T-helper 9 cell (primary cell): ENCODE measurements at regions not wholly inside any gene's neighbourhood (a gene's known extent, or its start where the extent isn't known, plus 50 kb on each side); places are given as distances from the start of the nearest gene placed in this dataset.
A peak's percentile ranks its signal among the peaks of the same experiment; 100 is the strongest.
"Not testable (repeated sequence)": the region's sequence is repeated elsewhere in the genome, so short reads cannot be mapped to it uniquely, and the experiment has no call there.

Source experiments
- DNase-seq: peaks from one replicate; pipeline ENCODE4 v3.0.0-alpha.2; 2020

DNA sequence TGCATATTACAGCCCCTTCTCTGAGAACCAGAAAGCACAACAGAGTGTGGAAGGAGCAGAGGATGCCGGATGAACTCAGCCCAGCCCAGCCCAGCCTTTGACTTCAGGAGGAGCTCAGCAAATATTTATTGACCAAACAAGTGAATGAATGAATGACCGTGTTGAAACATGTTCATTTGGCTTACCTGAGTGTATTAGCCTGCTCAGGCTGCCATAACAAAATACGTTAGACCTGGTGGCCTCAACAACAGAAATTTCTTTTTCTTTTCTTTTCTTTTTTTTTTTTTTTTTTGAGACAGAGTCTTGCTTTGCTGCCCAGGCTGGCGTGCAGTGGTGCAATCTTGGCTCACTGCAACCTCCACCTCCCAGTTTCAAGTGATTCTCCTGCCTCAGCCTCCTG, 164.7 kb downstream of the RGS9 start:
- not testable (repeated sequence) for DNase-seq

DNA sequence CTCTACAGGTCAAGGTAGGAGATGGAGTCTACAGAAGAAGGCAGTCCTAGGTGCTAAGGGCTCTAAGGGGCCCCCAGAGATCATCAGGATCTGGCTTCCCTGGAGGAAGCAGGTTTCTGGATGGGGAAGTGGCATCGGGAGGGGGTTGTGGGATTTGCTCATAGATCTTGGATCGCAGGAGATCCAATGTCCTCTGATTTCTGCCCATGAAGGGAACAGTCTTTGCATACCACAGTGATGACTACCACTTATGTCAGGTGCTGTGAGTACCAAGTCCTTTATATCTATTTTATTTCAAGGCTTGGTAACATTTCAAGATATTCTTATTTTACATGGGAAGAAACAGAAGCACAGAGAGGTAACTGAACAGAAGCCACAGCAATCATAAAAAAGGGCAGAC, 164.0 kb downstream of the RGS9 start:
- no peak for DNase-seq

DNA sequence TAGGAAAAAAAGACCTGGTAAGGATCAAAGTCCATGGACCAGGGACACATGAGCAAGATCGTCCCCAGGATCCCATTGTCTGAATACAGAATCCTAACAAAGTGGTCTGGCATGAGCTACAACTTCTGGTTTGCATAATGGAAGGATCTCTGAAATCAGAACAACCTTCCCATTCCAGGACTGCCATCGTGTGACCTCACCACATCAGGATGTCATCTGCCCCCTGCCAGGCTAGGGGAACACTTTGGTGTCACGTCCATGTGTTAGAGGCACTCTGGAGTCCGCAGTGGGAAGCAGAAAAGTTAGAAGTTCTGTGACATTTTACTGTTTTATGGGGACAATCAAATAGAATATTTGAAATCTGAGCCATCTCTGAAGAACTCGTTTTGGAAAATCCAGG, 160.7 kb downstream of the RGS9 start:
- no peak for DNase-seq

DNA sequence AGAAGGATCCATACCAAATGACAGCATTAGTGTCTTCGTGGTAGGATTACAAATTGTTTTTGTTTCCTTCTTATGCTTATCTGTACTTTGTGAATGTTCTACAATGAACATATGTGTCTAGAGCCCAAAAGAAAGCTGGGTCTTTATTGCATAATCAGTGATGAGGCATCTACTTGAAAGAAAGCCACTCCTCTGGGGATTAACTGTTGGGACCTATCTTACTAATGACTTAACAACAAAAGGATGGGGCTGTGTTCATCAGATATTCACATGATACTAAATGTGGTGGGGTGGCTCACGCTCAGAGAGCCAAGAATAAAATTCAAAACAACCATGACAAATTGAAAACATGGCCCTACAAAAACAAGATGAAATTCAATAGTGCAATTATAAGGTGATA, 160.2 kb downstream of the RGS9 start:
- no peak for DNase-seq

DNA sequence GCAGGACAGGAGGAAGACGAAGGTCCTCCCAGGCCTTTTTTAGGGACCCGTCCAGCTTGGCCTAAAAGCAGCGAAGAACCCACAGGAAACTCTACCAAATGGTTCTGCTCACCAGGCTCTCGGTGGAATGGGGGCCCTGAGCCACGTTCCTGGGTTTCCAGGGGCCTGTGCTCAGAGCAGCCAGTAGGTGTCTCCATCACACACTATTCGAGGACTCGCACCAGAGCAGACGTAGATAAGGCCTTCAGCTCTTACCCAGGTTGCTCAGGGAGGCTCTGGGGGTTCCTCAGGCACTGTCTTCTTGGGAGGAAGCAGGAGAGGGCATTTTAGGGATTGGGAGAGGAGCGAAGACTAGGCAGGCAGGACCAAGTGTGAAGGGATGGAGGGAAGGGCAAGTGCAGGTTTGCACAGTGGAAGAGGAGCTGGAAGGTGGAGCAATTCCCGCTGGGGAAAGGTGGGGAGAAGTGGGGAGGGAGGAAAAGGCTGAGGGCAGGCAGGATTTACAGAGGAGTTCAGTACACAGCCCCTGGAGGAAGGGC, 157.1 kb downstream of the RGS9 start:
- peak; percentile 20 for DNase-seq

DNA sequence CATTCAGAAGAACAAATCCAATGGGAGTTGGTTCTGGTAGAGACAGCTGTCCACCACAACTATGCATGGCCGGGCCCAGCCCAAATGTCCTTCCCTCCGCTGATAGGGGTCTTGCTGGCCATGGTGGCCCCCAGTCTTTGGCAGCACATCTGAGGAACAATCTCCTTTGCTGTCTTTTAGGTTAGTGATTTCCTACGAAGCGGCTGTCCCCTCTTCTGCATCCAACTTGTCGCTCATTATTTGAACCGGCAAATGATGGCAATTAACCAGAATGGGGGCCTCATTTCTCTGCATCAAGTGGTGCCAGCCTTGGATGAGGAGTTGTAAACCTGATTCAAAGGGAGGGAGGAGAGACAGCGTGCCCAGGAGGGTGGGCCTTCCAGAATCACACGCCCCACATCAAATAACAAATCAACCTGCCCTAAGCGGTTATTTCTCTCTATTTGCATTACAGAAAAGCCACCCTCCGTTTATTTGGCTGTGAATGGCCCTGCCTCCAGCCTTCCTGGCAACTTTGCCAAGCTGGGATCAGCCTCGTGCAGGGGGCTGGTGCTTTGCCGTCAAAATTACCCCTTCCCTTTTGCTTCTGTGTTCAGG, 156.5 kb downstream of the RGS9 start:
- DNase-seq: no peak

DNA sequence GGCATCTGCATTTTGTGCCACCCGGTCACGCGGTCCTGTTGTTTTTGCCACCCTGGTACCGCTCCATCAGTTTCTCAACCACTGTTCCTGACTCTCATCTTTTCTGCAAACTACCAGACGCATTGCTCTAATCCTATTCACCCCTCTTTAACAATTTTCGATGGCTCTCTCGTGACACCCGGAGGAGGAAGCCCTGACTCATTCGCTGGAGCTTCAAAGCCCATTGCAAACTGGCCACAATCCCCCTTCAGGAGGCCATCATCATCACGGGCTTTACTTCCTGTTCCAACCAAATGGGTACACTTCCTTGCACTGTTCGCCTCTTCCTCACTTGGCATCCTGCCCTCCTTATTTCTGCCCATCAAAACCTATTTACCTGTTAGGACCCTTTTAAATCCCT, 155.3 kb downstream of the RGS9 start:
- no peak for DNase-seq

DNA sequence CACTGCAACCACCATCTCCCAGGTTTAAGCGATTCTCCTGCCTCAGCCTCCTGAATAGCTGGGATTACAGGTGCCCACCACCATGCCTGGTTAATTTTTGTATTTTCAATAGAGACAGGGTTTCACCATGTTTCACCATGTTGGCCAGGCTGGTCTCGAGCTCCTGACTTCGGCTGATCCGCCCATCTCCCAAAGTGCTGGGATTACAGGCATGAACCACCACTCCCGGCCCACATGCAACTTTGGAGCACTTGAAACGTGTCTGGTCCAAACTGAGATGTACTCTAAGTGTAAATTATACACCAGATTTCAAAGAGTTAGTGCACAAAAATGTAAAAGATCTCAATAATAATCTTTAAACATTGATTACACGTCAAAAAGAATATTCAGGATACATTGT, 154.1 kb downstream of the RGS9 start:
- DNase-seq: not testable (repeated sequence)

DNA sequence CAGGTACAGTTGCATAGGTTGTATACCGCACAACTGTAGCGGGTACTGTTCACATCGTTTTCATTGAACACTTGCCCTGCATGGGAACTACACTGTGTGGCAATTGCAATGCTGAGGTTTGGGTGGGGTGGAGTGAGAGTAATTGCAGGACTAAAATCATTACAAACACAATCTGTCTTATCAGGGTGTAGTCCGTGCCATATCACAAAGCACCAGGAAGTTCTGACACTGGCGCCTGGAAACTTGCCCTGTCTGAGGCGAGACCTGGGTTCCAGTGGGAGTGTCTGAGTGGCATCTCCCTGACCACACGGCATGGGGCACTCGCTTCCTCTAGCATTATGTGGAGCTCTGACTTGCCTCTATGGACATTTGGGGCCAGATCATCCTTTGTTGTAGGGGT, 153.4 kb downstream of the RGS9 start:
- no peak for DNase-seq

DNA sequence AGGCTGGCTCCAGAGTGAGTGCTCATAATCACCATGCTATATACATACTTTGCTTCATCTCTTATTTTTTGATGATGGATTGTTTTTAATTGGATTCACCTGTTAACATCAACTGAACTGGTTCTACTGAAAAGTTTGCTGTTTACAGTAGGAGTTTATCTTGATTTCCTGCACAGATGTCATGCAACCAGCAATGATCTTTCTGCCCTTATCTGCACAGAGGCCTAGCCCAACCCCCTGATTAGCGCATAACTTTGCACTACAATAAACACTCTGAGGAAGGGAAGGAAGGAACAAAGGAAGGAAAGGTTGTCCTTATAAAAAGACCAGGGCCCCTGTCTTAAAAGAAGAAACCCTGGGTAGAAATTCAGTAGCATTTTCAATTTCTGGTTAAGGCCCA, 152.9 kb downstream of the RGS9 start:
- no peak for DNase-seq

DNA sequence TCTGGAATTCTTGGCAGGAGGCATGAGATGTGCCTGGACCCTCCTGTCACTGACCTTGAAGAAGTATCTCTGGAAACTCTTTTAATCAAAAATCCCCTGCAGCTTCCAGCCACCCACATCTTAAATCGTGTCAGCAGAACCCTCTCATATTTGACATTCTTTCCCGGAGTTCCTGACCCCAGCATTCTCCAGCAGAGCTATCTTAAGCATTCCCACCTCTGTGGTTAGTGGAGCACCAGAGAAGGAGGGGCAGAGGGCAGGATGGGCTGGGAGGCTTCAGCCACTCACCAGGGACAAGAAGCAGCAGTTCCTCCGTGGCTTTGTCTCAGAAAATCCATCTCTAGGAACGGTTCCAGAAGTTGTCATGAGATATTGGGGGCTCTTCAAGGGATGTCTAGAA, 149.9 kb downstream of the RGS9 start:
- no peak for DNase-seq

DNA sequence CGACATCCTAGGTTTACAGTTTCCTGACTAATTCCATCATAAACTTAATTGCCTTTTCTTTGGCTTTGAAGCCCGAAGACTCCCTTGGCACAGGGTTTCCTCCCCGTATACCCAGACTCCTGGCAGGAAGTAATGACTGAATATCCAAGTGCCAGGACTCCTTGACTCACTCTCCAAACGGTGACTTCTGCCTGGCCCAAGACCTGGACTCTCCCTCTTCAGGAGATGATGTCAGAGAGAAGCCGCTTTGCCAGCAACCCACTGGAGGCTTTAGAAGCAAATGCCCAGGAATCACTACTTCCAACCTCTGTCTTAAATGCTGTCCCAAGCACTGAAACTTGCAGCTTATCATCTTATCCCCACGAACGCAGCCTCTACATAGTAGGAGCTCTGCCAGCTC, 146.5 kb downstream of the RGS9 start:
- DNase-seq: no peak

DNA sequence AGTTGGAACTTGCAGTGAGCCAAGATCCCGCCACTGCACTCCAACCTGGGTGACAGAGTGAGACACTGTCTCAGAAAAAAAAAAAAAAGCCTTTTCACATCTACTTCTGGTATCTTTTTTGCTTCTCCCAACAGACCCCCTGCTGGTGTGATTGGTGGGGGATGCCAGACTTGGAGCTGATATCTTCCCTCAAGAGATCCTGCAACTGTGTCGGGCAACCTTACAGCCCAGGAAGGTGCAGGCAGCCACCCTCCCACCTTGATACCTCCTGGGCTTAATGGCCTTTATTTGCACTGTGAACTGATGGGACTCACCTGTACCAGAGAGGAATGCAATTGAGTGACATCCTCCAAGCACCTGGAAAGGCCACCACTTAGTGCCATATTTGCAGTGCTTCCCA, 142.3 kb downstream of the RGS9 start:
- DNase-seq: no peak

DNA sequence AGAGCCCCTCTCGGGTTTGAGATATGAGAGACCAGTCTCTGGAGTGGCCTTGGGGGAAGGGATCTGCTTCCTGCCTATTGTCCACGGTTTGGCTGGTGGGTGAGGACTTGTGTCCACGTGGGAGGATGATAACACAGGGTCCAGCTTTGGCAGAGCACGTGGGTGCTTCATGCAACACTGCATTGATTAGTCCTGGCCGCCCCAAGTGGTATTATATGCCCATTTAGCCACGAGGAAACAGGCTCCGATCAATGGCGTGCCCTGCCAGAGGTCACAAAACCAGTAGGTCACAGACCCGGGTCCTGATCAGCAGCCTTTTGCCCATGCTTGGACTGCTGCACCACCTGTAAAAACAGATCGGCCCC, 141.6 kb downstream of the RGS9 start:
- no peak for DNase-seq

DNA sequence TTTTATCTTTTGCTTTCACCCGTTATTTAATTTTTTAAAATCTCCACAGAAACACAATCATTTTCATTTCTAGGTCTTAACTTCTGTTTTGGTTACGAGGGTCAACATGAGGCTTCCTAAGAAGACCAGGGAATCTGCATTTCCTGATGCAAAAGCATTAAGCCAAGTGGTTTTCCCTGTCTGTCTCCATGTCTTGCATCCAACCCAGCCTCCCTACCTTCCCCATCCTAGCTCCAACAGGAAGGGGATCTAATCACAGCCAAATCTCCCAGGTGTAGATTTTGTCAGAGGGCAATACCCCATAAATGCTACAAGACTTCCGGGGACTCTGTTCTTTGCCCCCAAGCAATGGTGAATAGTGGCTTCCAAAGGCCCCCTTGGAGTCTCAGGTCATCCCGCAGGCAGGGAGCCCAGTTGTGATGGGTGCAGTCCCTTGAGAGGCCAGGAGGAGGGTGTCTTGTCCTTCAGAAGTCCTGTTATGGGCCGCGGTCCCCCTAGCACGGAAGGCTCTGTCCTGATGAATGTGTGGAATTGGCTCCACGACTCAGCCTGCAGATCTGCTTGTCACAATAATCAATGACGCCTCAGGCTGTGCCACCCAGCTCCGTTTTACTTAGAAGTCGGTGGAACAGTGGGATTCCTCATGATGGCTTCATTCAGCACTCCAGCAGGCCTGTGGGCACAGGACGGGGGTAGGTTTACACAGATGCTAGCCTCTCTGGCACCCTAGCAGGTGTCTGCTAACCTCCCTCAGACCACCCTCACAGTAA, 141.1 kb downstream of the RGS9 start:
- no peak for DNase-seq

DNA sequence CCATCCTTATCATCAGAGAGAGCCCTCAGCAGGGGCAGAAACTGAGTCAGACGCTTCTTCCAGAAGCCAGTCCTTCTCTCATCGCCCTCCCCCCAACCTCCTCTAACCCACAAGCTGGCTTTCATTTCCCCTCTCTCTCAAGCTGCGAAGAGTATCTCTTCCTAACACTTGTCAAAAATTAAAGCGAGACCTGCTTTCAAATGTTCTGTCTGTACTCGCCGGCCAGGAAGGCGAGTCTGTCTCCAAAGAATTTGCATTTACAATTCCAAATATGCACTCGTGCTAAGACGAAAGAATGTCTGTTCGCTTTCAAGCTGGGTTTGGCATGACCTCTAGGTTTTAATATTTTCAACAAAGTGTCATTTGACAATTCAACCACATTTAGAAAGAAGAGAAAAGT, 140.4 kb downstream of the RGS9 start:
- no peak for DNase-seq
